SK-N-SH treated with all-trans-retinoic acid at 6 μM for 48 hours (cell line): ENCODE measurements at regions not wholly inside any gene's neighbourhood (a gene's known extent, or its start where the extent isn't known, plus 50 kb on each side); places are given as distances from the start of the nearest gene placed in this dataset.

Experiments
- ARNTL ChIP-seq: fragments of 450-650 bp; formaldehyde crosslinking; IDR thresholded peaks from 2 replicates; pipeline ENCODE4 v1.5.0; 2020; ENCODE audit warnings: low read depth, mild to moderate bottlenecking, moderate library complexity, borderline replicate concordance
- OSR1 ChIP-seq: fragments of 250-450 bp; sonication (Bioruptor Pico); IDR thresholded peaks from 2 replicates; pipeline ENCODE4 v1.8.0; 2022; ENCODE audit warnings: moderate library complexity, mild to moderate bottlenecking, inconsistent platforms
- RARB ChIP-seq: fragments of 250-450 bp; sonication (Bioruptor Pico); IDR thresholded peaks from 2 replicates; pipeline ENCODE4 v1.8.0; 2021; ENCODE audit warnings: mild to moderate bottlenecking, moderate library complexity
- ZC3H10 ChIP-seq: fragments of 250-450 bp; sonication (Bioruptor Pico); IDR thresholded peaks from 2 replicates; pipeline ENCODE4 v1.5.1; 2021; ENCODE audit warnings: mild to moderate bottlenecking, moderate library complexity
- ZFP3 ChIP-seq: fragments of 250-450 bp; sonication (Bioruptor Pico); IDR thresholded peaks from 2 replicates; pipeline ENCODE4 v1.5.0; 2020; ENCODE audit warnings: mild to moderate bottlenecking, moderate library complexity
- TF ChIP-seq, protein P1 (sequence below): fragments of 250-450 bp; sonication (Bioruptor Pico); IDR thresholded peaks from 2 replicates; pipeline ENCODE4 v1.8.0; 2021; ENCODE audit warnings: low read depth, mild to moderate bottlenecking, moderate library complexity, borderline replicate concordance

DNA sequence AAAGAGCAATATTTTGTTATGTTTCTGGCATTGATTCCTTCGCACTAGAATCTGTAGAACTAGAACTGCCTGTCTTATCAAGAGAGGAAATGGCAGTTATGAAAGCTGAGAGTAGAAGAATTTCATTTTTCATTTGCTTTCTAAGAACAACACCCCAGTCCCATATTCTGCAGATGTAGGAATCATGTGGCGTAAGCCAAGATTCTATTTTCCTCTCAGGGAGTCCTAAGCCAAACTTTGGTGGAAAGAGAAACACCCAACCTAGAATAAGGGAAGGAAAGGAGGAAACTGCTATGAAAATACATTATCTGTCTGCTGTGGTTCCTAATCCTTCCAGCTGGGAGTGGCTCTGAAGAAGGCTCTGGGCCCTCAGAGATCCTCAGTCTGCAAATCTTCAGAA, 1176.9 kb upstream of the C9orf72 start:
- TF ChIP-seq RARB (CRISPR knock-in tag), result no peak
- no peak for TF ChIP-seq ZFP3 (CRISPR knock-in tag)
- TF ChIP-seq, protein P1, sequence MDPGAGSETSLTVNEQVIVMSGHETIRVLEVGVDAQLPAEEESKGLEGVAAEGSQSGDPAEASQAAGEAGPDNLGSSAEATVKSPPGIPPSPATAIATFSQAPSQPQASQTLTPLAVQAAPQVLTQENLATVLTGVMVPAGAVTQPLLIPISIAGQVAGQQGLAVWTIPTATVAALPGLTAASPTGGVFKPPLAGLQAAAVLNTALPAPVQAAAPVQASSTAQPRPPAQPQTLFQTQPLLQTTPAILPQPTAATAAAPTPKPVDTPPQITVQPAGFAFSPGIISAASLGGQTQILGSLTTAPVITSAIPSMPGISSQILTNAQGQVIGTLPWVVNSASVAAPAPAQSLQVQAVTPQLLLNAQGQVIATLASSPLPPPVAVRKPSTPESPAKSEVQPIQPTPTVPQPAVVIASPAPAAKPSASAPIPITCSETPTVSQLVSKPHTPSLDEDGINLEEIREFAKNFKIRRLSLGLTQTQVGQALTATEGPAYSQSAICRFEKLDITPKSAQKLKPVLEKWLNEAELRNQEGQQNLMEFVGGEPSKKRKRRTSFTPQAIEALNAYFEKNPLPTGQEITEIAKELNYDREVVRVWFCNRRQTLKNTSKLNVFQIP (CRISPR knock-in tag), result no peak
- no peak for TF ChIP-seq OSR1 (CRISPR knock-in tag)
- TF ChIP-seq ARNTL (CRISPR knock-in tag), result no peak
- TF ChIP-seq ZC3H10 (CRISPR knock-in tag), result no peak
